Vagina (tissue), 2 donors: ENCODE measurements at regions not wholly inside any gene's neighbourhood (a gene's known extent, or its start where the extent isn't known, plus 50 kb on each side); places are given as distances from the start of the nearest gene placed in this dataset.

Source experiments
- POLR2A ChIP-seq, 2 donors: fragments of 450-650 bp; IDR thresholded peaks; one replicate each; pipeline ENCODE4 v1.6.1; 2017; ENCODE audit warnings: antibody characterized with exemption in 2 of 2, mild to moderate bottlenecking in 2 of 2, moderate library complexity in 2 of 2
- POLR2AphosphoS5 ChIP-seq, 2 donors: sonication (generic); formaldehyde crosslinking; IDR thresholded peaks; one replicate each; pipeline ENCODE4 v1.9.0; 2017; ENCODE audit warnings: antibody characterized with exemption in 2 of 2, mild to moderate bottlenecking in 2 of 2, low read depth in 1 of 2; ENCODE audit not compliant: insufficient read depth in 1 of 2
- TF ChIP-seq, protein P1 (sequence below), 3 experiments: fragments of 450-650 bp in 2 of 3; fragments of 200-600 bp in 1 of 3; sonication (generic) in 1 of 3; IDR thresholded peaks; one replicate each; pipeline ENCODE4 v1.5.1; 2017 to 2019; ENCODE audit warnings: antibody characterized with exemption in 3 of 3, mild to moderate bottlenecking in 2 of 3, moderate library complexity in 2 of 3

GRCh38 chr5:171580502-171581265, 161.2 kb downstream of the FGF18 start:
- no peak for TF ChIP-seq POLR2A (IDR thresholded peaks at IDR 0.05)
- TF ChIP-seq, protein P1, sequence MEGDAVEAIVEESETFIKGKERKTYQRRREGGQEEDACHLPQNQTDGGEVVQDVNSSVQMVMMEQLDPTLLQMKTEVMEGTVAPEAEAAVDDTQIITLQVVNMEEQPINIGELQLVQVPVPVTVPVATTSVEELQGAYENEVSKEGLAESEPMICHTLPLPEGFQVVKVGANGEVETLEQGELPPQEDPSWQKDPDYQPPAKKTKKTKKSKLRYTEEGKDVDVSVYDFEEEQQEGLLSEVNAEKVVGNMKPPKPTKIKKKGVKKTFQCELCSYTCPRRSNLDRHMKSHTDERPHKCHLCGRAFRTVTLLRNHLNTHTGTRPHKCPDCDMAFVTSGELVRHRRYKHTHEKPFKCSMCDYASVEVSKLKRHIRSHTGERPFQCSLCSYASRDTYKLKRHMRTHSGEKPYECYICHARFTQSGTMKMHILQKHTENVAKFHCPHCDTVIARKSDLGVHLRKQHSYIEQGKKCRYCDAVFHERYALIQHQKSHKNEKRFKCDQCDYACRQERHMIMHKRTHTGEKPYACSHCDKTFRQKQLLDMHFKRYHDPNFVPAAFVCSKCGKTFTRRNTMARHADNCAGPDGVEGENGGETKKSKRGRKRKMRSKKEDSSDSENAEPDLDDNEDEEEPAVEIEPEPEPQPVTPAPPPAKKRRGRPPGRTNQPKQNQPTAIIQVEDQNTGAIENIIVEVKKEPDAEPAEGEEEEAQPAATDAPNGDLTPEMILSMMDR (IDR thresholded peaks at IDR 0.05), result no peak
- TF ChIP-seq POLR2AphosphoS5 (IDR thresholded peaks at IDR 0.05; ENCODE audit: insufficient read depth in 1 of 2, low read depth in 1 of 2), result no peak
